NB4 (cell line): ENCODE measurements at regions not wholly inside any gene's neighbourhood (a gene's known extent, or its start where the extent isn't known, plus 50 kb on each side); places are given as distances from the start of the nearest gene placed in this dataset.

ENCODE experiments used
- DNase-seq: peaks from one replicate; pipeline ENCODE4 v3.0.0; 2010; ENCODE audit warnings: low read depth
- H3K4me3 ChIP-seq: one replicate; pipeline ENCODE4 v1.5.1; 2011; ENCODE audit warnings: mild to moderate bottlenecking, low read depth, low read length, moderate library complexity
- CTCF ChIP-seq: IDR thresholded peaks from one replicate; pipeline ENCODE4 v1.5.1; 2012; ENCODE audit warnings: low read depth, low read length
- MAX ChIP-seq: IDR thresholded peaks from 2 replicates; pipeline ENCODE4 v1.6.1; 2011; ENCODE audit warnings: low read depth, low read length
- MYC ChIP-seq: IDR thresholded peaks from 2 replicates; pipeline ENCODE4 v1.6.1; 2011; ENCODE audit warnings: low read depth, low read length
- POLR2A ChIP-seq: IDR thresholded peaks from 2 replicates; pipeline ENCODE4 v1.6.1; 2011; ENCODE audit warnings: mild to moderate bottlenecking; ENCODE audit not compliant: insufficient read length; ENCODE audit errors: extremely low read depth

GRCh38 chr12:86550218-86551145 is 294.3 kb upstream of the MGAT4C start:
- no peak for TF ChIP-seq CTCF
- no peak for TF ChIP-seq POLR2A
- TF ChIP-seq MYC: no peak
- no peak for TF ChIP-seq MAX
- H3K4me3 ChIP-seq: no peak overlapping the region
- no peak for DNase-seq

DNA sequence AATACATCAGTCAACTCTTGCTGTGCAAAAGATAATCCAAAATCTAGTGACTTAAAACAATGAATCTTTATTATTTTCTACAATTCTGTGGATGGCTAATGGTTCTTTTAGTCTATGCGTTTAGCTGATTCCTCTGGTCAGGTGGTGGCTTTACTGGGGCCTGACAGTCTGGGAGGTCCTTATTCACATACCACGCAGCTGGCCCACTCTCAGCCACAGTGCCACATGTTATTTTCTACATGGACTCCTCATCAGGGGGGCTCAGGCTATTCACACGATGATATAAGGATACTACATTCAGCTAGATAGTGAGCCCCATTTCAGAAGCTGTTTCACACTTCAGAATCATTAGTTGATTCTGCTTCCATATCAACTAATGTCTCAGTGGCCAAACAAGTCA is 287.5 kb upstream of the MGAT4C start:
- DNase-seq: no peak
- H3K4me3 ChIP-seq: no peak overlapping the region
- no peak for TF ChIP-seq CTCF
- TF ChIP-seq MYC: no peak
- no peak for TF ChIP-seq POLR2A
- no peak for TF ChIP-seq MAX

DNA sequence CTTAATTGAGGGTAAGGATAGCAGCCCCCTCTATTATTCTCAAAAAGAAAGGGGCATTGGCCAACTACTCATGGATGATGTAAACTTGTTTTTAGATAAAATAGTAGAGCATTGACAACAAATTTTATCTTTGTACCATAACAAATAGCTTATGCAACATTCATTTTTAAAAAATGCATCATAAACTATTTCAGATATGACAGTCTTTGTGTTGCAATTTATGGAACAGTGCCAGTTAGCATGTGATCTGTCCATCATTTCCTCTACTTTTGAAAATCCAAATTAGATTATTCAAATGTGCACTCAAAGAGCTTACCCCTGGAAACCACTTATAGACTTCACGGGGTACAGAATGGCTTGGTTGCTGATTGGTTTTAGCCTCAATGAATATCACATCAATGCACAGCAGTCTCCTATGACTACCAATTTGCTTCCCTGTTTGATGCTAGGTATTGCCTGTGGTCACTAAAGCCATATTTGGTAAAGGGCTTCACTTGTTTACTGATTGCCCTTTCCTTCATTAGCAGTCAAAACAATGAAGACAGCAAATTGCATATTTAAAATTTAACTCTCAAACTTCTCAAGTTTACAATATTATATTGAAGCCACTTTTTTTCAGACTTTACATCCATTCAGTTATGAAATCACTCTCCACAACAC is 274.9 kb upstream of the MGAT4C start:
- H3K4me3 ChIP-seq: no peak overlapping the region
- DNase-seq: no peak

GRCh38 chr12:86526060-86526595 is 269.9 kb upstream of the MGAT4C start:
- no peak for DNase-seq
- TF ChIP-seq MAX (no peak), POLR2A (no peak), MYC (no peak), CTCF (no peak)
- H3K4me3 ChIP-seq: no peak overlapping the region

More for the DNA sequence above, 274.9 kb upstream of the MGAT4C start:
- TF ChIP-seq MAX: no peak
- no peak for TF ChIP-seq MYC
- no peak for TF ChIP-seq POLR2A
- TF ChIP-seq CTCF: no peak

GRCh38 chr12:86523844-86524243 is 267.7 kb upstream of the MGAT4C start:
- TF ChIP-seq CTCF: no peak
- no peak for TF ChIP-seq MYC
- no peak for TF ChIP-seq POLR2A
- no peak for TF ChIP-seq MAX
- DNase-seq: no peak
- H3K4me3 ChIP-seq: no peak overlapping the region
